Gastrocnemius medialis (tissue), 4 donors: ENCODE measurements at regions not wholly inside any gene's neighbourhood (a gene's known extent, or its start where the extent isn't known, plus 50 kb on each side); places are given as distances from the start of the nearest gene placed in this dataset.

ENCODE experiments used
- ATAC-seq, 2 donors: fragments of 150-250 bp; one replicate each; pipeline ENCODE4 v1.9.1; 2016
- DNase-seq, 2 donors: peaks; one replicate each; pipeline ENCODE4 v3.0.0-alpha.2; 2019
- H3K27ac ChIP-seq, 4 donors: fragments of 200-600 bp; sonication (generic); 1 replicate in 1 of 4; 2 replicates in 3 of 4; pipeline ENCODE4 v1.5.1; 2016 to 2018; ENCODE audit warnings: mild to moderate bottlenecking in 2 of 4, moderate library complexity in 1 of 4
- H3K27me3 ChIP-seq, 3 donors: fragments of 200-600 bp; sonication (generic) in 2 of 3; 1 replicate in 1 of 3; 2 replicates in 2 of 3; pipeline versions ENCODE4 v1.5.1 to v1.6.0; 2016 to 2019; ENCODE audit warnings: mild to moderate bottlenecking in 1 of 3, moderate library complexity in 1 of 3
- H3K36me3 ChIP-seq, 2 donors: fragments of 200-600 bp; sonication (generic) in 1 of 2; one replicate each; pipeline ENCODE4 v1.5.1; 2017 to 2018
- H3K4me1 ChIP-seq, 2 donors: fragments of 200-600 bp; sonication (generic) in 1 of 2; one replicate each; pipeline ENCODE4 v1.5.1; 2016 to 2017; ENCODE audit warnings: mild to moderate bottlenecking in 2 of 2
- H3K4me3 ChIP-seq, 4 donors: fragments of 200-600 bp; sonication (generic) in 3 of 4; 1 replicate in 1 of 4; 2 replicates in 3 of 4; pipeline ENCODE4 v1.5.1; 2016 to 2019; ENCODE audit warnings: mild to moderate bottlenecking in 2 of 4
- H3K9me3 ChIP-seq, 3 donors: fragments of 200-600 bp; sonication (generic) in 2 of 3; 1 replicate in 1 of 3; 2 replicates in 2 of 3; pipeline ENCODE4 v1.5.1; 2016 to 2019
- CTCF ChIP-seq, 5 experiments: fragments of 450-650 bp in 3 of 5; fragments of 200-600 bp in 2 of 5; sonication (generic) in 2 of 5; IDR thresholded peaks in 4 of 5; conservative IDR thresholded peaks in 1 of 5; 1 replicate in 4 of 5; 2 replicates in 1 of 5; pipeline ENCODE4 v1.5.1; 2016 to 2019; ENCODE audit warnings: antibody characterized with exemption in 5 of 5, mild to moderate bottlenecking in 3 of 5, moderate library complexity in 3 of 5
- POLR2A ChIP-seq, 2 donors: fragments of 450-650 bp; IDR thresholded peaks; one replicate each; pipeline ENCODE4 v1.6.1; 2017; ENCODE audit warnings: antibody characterized with exemption in 2 of 2, mild to moderate bottlenecking in 2 of 2, moderate library complexity in 2 of 2
- in situ Hi-C, 4 donors: fragments of 200-750 bp; cut with MboI; loops; one replicate each; pipeline versions ENCODE4 v1.15.0 to v1.8.0; 2017; ENCODE audit warnings: low sequenced_read_pairs in 4 of 4
- intact Hi-C: fragments of 100-400 bp; cut with DNase I; formaldehyde crosslinking; loops from one replicate; pipeline ENCODE4 v1.15.1; 2023; ENCODE audit warnings: low total_unique reads

GRCh38 chr7:41877118-41877517 lies 174.2 kb upstream of the INHBA start:
- DNase-seq (no peak), ATAC-seq (no peak)
- H3K4me3 ChIP-seq = no peak overlapping the region
- H3K4me1 ChIP-seq = no peaks in the 10 kb centered on the region
- no peaks in the 10 kb centered on the region for H3K9me3 ChIP-seq
- in situ Hi-C loops = no loop called here
- intact Hi-C loops = no loop called here
- TF ChIP-seq POLR2A (IDR thresholded peaks at IDR 0.05) (no peak), CTCF (IDR thresholded peaks at IDR 0.05 in 4 of 5, conservative IDR thresholded peaks at IDR 0.05 in 1 of 5) (no peak)
- no peak overlapping the region for H3K27ac ChIP-seq
- no peaks in the 10 kb centered on the region for H3K36me3 ChIP-seq
- no peaks in the 10 kb centered on the region for H3K27me3 ChIP-seq

- intact Hi-C loops (no loop called here), in situ Hi-C loops (no loop called here)
- Histone ChIP-seq H3K9me3 (no peaks in the 10 kb centered on the region), H3K4me1 (no peaks in the 10 kb centered on the region), H3K27me3 (no peaks in the 10 kb centered on the region), H3K4me3 (no peak overlapping the region), H3K27ac (no peak overlapping the region), H3K36me3 (no peaks in the 10 kb centered on the region)
- TF ChIP-seq POLR2A (IDR thresholded peaks at IDR 0.05) (no peak), CTCF (IDR thresholded peaks at IDR 0.05 in 4 of 5, conservative IDR thresholded peaks at IDR 0.05 in 1 of 5) (no peak)
- ATAC-seq (no peak), DNase-seq (no peak)
These were observed 172.6 kb upstream of the INHBA start for GRCh38 chr7:41875513-41875912.

GRCh38 chr7:41874201-41874785 lies 171.4 kb upstream of the INHBA start:
- Histone ChIP-seq H3K4me3 (no peak overlapping the region), H3K36me3 (no peaks in the 10 kb centered on the region), H3K27ac (no peak overlapping the region), H3K4me1 (no peaks in the 10 kb centered on the region), H3K9me3 (no peaks in the 10 kb centered on the region), H3K27me3 (no peaks in the 10 kb centered on the region)
- DNase-seq (no peak), ATAC-seq (no peak)
- in situ Hi-C loops (no loop called here), intact Hi-C loops (no loop called here)
- TF ChIP-seq CTCF (IDR thresholded peaks at IDR 0.05 in 4 of 5, conservative IDR thresholded peaks at IDR 0.05 in 1 of 5) (no peak), POLR2A (IDR thresholded peaks at IDR 0.05) (no peak)

GRCh38 chr7:41873741-41874140 lies 170.9 kb upstream of the INHBA start:
- no peaks in the 10 kb centered on the region for H3K36me3 ChIP-seq
- no peaks in the 10 kb centered on the region for H3K4me1 ChIP-seq
- no peak for ATAC-seq
- H3K9me3 ChIP-seq = no peaks in the 10 kb centered on the region
- no peak for DNase-seq
- H3K4me3 ChIP-seq = no peak overlapping the region
- TF ChIP-seq CTCF (IDR thresholded peaks at IDR 0.05 in 4 of 5, conservative IDR thresholded peaks at IDR 0.05 in 1 of 5) (no peak), POLR2A (IDR thresholded peaks at IDR 0.05) (no peak)
- H3K27me3 ChIP-seq = no peaks in the 10 kb centered on the region
- in situ Hi-C loops (no loop called here), intact Hi-C loops (no loop called here)
- H3K27ac ChIP-seq = no peak overlapping the region

GRCh38 chr7:41872966-41873365 lies 170.1 kb upstream of the INHBA start:
- ATAC-seq = no peak
- intact Hi-C loops (no loop called here), in situ Hi-C loops (no loop called here)
- DNase-seq = no peak
- H3K36me3 ChIP-seq = no peaks in the 10 kb centered on the region
- H3K9me3 ChIP-seq = no peaks in the 10 kb centered on the region
- H3K27ac ChIP-seq = no peak overlapping the region
- TF ChIP-seq POLR2A (IDR thresholded peaks at IDR 0.05) (no peak), CTCF (IDR thresholded peaks at IDR 0.05 in 4 of 5, conservative IDR thresholded peaks at IDR 0.05 in 1 of 5) (no peak)
- no peaks in the 10 kb centered on the region for H3K27me3 ChIP-seq
- no peak overlapping the region for H3K4me3 ChIP-seq
- no peaks in the 10 kb centered on the region for H3K4me1 ChIP-seq
